D341Med (cell line): ENCODE measurements at regions not wholly inside any gene's neighbourhood (a gene's known extent, or its start where the extent isn't known, plus 50 kb on each side); places are given as distances from the start of the nearest gene placed in this dataset.
"Not testable (repeated sequence)": the region's sequence is repeated elsewhere in the genome, so short reads cannot be mapped to it uniquely, and the experiment has no call there.

Experiments used
- DNase-seq: peaks from one replicate; pipeline ENCODE4 v3.0.0; 2012; ENCODE audit warnings: low spot score

DNA sequence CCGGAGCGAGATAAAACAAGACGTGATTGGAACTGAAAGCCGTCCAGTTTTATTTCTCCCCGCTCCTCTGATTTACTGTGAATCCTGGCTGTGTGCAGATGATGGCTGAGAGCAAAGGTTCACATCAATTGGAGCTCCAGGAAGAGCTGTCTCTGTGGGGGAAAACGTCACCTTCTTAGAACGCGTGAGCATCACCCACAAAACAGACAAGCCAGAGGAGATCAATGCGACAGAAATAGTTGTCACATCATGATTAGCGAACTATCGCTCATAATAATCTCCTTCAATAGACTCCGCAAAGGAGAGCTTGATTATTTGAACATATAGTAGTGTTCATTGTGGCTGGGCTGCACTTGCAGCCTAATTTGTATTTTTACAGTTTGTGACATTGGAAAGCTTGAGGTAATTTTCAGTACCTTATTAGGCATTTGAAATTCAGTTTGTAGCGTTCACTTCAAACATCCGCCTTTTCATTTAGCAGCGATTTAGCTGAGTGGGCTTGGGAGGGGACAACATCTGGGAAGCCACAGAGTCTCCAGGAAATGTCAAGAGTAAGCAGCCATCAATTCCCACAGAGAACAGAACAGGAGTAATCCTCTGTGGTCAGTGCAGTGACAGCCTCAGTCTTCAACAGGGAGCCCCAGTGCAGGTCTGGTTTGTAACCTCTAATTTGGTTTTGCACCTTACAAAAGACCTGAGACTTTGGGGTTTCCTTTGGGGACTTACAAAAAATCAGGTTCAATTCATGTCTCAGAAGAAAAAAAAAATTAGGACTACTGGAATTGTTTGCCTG lies 276.8 kb upstream of the PFKP start:
- DNase-seq: no peak

- DNase-seq: no peak
Measured at GRCh38 chr10:2786251-2786650, 281.1 kb upstream of the PFKP start.

- no peak for DNase-seq
Measured at GRCh38 chr10:2784766-2785165, 282.6 kb upstream of the PFKP start.

- DNase-seq: no peak
Measured at GRCh38 chr10:2782950-2783349, 284.4 kb upstream of the PFKP start.

GRCh38 chr10:2782265-2782664 lies 285.1 kb upstream of the PFKP start:
- DNase-seq: no peak

DNA sequence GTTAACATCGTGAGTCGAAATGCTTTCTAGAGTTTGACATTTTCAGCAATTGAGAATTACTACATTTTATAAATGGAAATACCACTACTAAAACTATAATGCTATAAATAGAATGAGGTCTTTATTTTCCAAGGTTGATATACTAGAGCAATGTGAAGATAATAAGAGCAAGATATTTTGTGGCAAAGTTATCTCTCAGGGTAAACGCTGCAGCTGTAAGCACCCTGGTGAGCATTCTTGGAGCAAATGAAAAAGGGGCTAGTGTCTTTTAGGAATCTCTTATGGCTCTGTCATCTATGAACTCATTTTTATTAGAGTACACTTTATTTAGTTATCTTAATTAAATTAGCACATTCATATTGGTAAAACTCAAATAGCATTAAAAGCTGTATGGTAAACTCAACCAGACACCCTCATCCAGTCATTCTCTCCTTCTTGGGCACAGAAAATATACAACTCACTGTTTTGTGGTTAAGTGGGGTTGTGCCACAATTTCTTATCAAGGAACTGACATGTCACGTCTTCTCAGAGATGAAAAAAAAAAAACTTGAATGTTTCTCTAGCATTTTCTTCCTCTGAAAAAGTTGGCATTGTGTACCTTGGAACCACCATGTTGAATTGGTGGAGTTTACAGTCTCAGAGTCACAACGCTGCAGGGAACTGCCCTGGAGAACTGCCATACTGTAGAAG lies 289.5 kb upstream of the PFKP start:
- DNase-seq: no peak

GRCh38 chr10:2772816-2773631 lies 294.3 kb upstream of the PFKP start:
- no peak for DNase-seq

DNA sequence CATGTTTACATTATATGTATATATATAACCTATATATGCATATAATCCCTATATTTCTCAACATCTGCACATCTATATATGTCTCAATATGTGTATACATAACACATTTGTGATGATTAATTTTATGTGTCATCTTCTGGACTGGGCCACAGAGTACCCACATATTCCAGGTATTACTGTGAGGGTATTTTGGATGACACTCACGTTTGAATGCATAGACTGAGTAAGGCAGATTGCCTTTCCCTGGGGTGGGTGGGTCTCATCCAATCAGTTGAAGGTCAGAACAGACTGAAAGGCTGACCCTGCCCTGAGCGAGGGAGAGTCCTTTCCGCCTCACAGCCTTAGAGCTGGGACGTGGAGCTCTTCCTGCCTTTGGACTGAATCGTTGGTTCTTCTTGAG lies 295.2 kb upstream of the PFKP start:
- no peak for DNase-seq

- not testable (repeated sequence) for DNase-seq
Measured at GRCh38 chr10:2767293-2767692, 300.1 kb upstream of the PFKP start.

DNA sequence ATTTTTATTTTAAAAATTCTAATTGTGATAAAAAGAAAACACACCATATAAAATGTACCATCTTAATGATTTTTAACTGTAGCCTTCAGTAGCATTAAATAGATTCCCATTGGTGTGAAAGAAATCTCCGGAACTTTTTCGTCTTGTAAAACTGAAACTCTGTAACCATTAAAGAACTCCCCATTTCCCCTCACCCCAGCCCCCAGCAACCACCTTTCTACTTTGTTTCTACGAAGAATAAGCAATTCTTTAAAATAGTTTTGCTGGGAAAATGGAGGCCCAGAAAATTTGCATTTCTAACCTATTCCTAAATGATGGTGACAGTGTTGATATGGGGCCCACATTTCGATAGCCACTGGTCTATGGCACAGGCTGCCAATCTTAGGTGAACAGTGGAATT lies 305.4 kb upstream of the PFKP start:
- DNase-seq: no peak

DNA sequence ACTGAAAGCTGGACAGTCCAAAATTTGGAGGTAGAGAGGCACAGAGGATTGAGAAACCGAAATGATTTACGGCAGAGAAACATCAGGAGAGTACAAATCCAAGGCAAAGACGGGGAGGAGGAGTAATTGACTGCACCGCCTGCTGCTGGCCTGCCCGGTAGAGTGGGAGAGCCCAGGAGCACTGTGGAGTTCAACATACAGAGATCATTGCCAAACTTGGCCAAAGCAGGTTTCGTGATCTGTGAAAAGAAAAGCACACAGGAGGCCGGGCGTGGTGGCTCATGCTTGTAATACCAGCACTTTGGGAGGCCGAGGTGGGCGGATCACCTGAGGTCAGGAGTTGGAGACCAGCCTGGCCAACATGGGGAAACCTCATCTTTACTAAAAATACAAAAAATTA lies 306.0 kb upstream of the PFKP start:
- DNase-seq: no peak

GRCh38 chr10:2760736-2761135 lies 306.6 kb upstream of the PFKP start:
- no peak for DNase-seq

GRCh38 chr10:2759233-2759632 lies 308.1 kb upstream of the PFKP start:
- no peak for DNase-seq

GRCh38 chr10:2754943-2755342 lies 312.4 kb upstream of the PFKP start:
- DNase-seq: no peak

DNA sequence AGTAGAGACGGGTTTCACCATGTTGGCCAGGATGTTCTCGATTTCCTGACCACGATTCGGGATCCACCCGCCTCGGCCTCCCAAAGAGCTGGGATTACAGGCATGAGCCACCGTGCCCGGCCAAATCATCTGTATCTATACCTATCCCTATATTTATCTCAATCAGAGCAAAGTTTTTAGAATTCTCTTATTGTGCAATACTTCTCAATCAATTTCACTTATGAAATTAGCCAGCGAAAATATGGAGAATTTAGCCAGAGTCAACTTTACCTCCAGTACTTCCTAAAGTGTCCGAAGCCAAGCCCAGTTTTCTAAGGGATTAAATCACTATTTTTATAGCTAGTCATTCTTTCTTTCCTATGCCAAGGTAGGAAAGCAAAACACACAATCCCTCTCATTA lies 319.1 kb upstream of the PFKP start:
- DNase-seq: no peak

DNA sequence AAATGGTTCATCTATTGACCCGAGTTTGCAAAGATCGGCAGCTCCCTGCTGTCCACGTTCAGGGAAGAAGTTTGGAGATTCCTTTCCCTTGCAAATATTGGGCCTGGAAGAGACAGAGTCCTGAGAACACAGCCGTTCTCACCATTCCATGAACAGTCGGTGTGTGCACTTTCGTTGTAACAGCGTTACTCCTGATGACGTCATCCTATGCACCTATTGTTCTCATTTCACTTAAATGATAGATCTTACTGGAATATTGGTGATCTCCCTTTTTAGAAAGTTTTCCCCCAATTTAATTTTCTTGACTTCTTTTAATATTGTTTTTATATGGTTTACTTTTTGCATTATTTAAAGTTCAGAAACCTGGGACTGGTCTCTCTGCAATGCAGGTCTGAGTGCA lies 320.7 kb upstream of the PFKP start:
- DNase-seq: no peak

DNA sequence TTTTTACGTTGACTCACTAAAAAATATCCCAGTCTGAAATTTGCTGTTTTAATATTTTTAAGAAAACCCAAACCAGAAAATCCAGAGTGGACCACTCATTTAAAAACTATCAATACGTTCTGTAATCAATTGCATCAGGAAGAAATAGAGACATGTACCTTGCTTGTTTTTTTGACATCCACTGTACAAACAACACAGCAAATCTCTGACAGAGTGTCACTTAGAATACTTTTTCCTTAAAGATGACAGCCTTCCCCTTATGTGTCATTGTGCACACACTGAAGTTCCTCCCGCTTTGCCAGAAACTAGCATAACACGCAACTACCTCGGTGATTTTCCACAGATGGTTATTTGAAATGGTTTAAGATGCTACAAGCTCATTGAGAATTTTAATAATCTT lies 321.7 kb upstream of the PFKP start:
- no peak for DNase-seq

DNA sequence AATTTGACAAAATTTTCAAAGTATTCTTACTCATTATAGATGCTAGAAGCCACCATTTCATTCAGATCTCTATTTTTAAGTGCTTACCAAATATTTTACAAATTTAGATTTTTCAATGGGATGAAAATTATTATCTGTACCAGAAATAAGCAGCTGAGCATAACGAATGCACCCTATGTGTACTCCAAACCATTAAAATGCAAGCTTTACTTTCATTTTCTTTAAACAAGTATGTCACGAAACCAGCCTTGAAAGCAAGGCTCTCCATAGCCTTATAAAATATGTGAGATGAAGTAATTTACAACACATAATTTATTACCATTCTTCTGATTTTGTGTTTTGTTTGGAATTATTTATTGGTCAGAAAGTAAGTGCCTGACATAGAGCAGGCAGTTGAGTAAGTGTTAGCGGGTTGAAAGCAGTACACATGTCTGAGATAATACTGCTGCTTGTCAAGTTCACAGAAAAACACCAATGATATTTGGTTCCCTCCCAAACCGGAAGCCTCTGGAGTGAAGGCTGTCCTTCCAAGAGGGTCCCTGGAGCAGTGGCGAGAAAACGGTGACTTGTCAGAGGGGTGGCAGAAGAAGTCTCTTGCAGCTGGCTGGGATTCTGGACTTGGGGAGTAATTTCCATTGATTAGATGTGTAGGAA lies 322.7 kb upstream of the PFKP start:
- no peak for DNase-seq

DNA sequence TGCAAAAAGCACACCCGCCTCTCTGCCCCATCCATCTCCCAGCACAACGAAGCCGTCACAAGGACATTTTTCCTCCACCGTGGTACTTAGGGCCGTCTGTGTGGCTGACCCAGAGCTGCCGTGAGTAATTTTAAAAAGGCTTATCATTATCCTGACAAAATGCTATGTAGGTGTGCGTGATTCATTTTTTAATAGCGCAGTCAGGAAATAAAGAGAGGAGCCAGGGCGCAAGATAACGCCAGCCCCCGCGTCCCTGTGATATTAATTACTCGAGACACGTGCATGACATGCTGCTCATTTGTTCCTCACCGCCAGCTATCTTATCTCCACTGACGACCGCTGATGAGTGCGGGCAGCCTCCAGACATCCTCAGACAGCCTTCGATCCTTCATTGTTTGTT lies 332.7 kb upstream of the PFKP start:
- no peak for DNase-seq

- DNase-seq: no peak
Measured at GRCh38 chr10:2733278-2733963, 333.9 kb upstream of the PFKP start.

DNA sequence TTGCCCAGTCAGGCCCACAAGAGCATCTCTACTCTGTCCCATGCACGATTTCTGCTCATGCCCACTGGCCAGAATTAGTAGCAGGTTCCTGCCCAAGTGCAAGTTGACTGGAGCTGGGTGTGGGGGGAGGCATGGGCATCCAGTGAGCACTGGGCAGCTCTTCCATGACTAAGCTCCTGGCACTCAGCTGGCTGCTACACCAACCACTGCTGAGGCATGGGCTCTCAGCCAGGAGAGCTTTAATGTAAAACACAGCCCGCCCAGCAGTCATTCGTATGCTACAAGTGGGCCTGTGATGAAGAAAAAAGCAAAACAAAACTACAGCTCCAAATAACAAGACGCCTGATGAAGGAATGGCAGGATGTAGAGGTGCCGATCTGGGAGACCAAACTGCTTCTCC lies 335.4 kb upstream of the PFKP start:
- no peak for DNase-seq

DNA sequence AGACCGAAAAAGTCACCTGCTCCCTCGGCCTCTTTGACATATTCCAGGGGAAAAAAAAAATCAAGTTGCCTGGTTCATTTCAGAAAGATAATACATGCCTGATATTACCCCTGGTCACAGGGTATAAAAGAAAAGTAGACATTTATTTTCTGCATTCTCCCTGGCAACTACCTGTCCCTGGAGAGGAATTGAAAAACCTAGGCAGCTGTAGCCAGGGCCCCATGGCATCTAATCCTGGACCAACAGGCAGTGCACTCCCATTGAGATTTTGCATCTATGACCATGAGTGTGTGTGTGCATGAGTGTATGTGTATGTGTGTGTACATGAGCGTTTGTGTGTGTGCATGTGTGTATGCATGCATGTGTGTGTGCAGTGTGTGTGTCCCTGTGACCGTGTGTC lies 338.2 kb upstream of the PFKP start:
- no peak for DNase-seq
